GM23248 (cell line): ENCODE measurements at regions not wholly inside any gene's neighbourhood (a gene's known extent, or its start where the extent isn't known, plus 50 kb on each side); places are given as distances from the start of the nearest gene placed in this dataset.

Source experiments
- EZH2 ChIP-seq: fragments of 200-600 bp; sonication (generic); IDR thresholded peaks from 2 replicates; pipeline ENCODE4 v1.6.1; 2018; ENCODE audit warnings: antibody characterized with exemption, mild to moderate bottlenecking; ENCODE audit not compliant: insufficient read depth, poor library complexity, severe bottlenecking
- EZH2phosphoT487 ChIP-seq: fragments of 200-600 bp; sonication (generic); IDR thresholded peaks from 2 replicates; pipeline ENCODE4 v1.6.1; 2018; ENCODE audit warnings: antibody characterized with exemption, moderate library complexity, mild to moderate bottlenecking, low read depth; ENCODE audit not compliant: insufficient read depth

DNA sequence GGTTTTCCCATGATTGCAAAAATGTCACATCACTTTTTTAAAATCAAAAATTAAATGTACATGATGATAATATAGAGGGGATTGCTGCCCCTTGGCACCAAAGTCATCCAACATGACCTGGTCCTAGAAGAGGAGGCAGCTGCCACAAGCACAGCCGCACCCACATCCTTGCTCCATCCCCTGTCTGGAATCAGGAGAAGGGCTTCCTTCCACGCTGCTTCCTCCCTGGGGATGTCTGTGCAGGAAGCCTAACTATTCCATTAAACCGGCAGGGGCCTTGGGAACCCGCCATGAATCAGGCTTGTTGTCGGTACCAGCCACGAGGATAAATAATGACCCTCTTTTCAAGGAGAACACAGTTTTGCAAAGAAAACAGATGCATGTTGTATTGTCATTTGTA lies 68.7 kb upstream of the AJAP1 start:
- no peak for TF ChIP-seq EZH2
- TF ChIP-seq EZH2phosphoT487 = no peak
